ENCODE measurements at regions not wholly inside any gene's neighbourhood (a gene's known extent, or its start where the extent isn't known, plus 50 kb on each side); places are given as distances from the start of the nearest gene placed in this dataset.

GRCh38 chr10:78309536-78310237 is 276.0 kb downstream of the RPS24 start:
- H3K36me3 ChIP-seq: no peaks in the 10 kb centered on the region
- H3K4me3 ChIP-seq: no peak overlapping the region
- intact Hi-C loops (cut with DNase I; ENCODE audit: low total_unique reads): loop anchor here (5.0 kb wide), 1 partner anchor 898 kb away; no protein-coding TSS in a partner anchor
- ATAC-seq: no peak
- H3K27me3 ChIP-seq: no peaks in the 10 kb centered on the region
- H3K9me3 ChIP-seq: no peaks in the 10 kb centered on the region
- in situ Hi-C loops (cut with MboI; ENCODE audit: low sequenced_read_pairs in 4 of 4): loop anchor here in 3 of 4 donors (10.0 to 25.0 kb wide), 3 partner anchors 247 to 885 kb away; partner anchors contain the start of genes POLR3A (in 2 of the 3) and RPS24 (in 2 of the 3)
- H3K27ac ChIP-seq: no peak overlapping the region
- no peaks in the 10 kb centered on the region for H3K4me1 ChIP-seq
- DNase-seq: no peak
- TF ChIP-seq CTCF (IDR thresholded peaks at IDR 0.05 in 4 of 5, conservative IDR thresholded peaks at IDR 0.05 in 1 of 5) (no peak), POLR2A (IDR thresholded peaks at IDR 0.05) (no peak)

GRCh38 chr10:78310481-78311080 is 276.9 kb downstream of the RPS24 start:
- H3K4me1 ChIP-seq: no peaks in the 10 kb centered on the region
- H3K4me3 ChIP-seq: no peak overlapping the region
- TF ChIP-seq POLR2A (IDR thresholded peaks at IDR 0.05) (no peak), CTCF (IDR thresholded peaks at IDR 0.05 in 4 of 5, conservative IDR thresholded peaks at IDR 0.05 in 1 of 5) (no peak)
- in situ Hi-C loops (cut with MboI; ENCODE audit: low sequenced_read_pairs in 4 of 4) (loop anchor here in 3 of 4 donors (25.0 kb wide), 2 partner anchors 248 to 273 kb away; partner anchors contain the start of genes POLR3A (in 2 of the 3) and RPS24 (in 2 of the 3)), intact Hi-C loops (cut with DNase I; ENCODE audit: low total_unique reads) (loop anchor here (5.0 kb wide), 1 partner anchor 897 kb away; no protein-coding TSS in a partner anchor)
- no peak for ATAC-seq
- DNase-seq: no peak
- no peaks in the 10 kb centered on the region for H3K36me3 ChIP-seq
- no peak overlapping the region for H3K27ac ChIP-seq
- H3K27me3 ChIP-seq: no peaks in the 10 kb centered on the region
- H3K9me3 ChIP-seq: no peaks in the 10 kb centered on the region

- in situ Hi-C loops (cut with MboI; ENCODE audit: low sequenced_read_pairs in 4 of 4) (loop anchor here in 3 of 4 donors (25.0 kb wide), 2 partner anchors 250 to 275 kb away; partner anchors contain the start of genes POLR3A (in 2 of the 3) and RPS24 (in 2 of the 3)), intact Hi-C loops (cut with DNase I; ENCODE audit: low total_unique reads) (loop anchor here (5.0 kb wide), 1 partner anchor 895 kb away; no protein-coding TSS in a partner anchor)
- Histone ChIP-seq H3K4me1 (peaks cover 7 to 9% of the 10 kb centered on the region in 2 donors), H3K4me3 (no peak overlapping the region), H3K27ac (no peak overlapping the region), H3K36me3 (no peaks in the 10 kb centered on the region), H3K9me3 (no peaks in the 10 kb centered on the region), H3K27me3 (no peaks in the 10 kb centered on the region)
- ATAC-seq (no peak), DNase-seq (no peak)
- TF ChIP-seq CTCF (IDR thresholded peaks at IDR 0.05 in 4 of 5, conservative IDR thresholded peaks at IDR 0.05 in 1 of 5) (no peak), POLR2A (IDR thresholded peaks at IDR 0.05) (no peak)
Measured at GRCh38 chr10:78312197-78313047, 278.8 kb downstream of the RPS24 start.

GRCh38 chr10:78313048-78313381 is 279.4 kb downstream of the RPS24 start:
- TF ChIP-seq POLR2A (IDR thresholded peaks at IDR 0.05): no peak
- no peak for TF ChIP-seq CTCF (IDR thresholded peaks at IDR 0.05 in 4 of 5, conservative IDR thresholded peaks at IDR 0.05 in 1 of 5)
- peaks cover 7 to 9% of the 10 kb centered on the region in 2 donors for H3K4me1 ChIP-seq
- ATAC-seq (no peak), DNase-seq (no peak)
- in situ Hi-C loops (cut with MboI; ENCODE audit: low sequenced_read_pairs in 4 of 4): loop anchor here in 3 of 4 donors (25.0 kb wide), 2 partner anchors 251 to 276 kb away; partner anchors contain the start of genes POLR3A (in 2 of the 3) and RPS24 (in 2 of the 3)
- H3K4me3 ChIP-seq: no peak overlapping the region
- no peak overlapping the region for H3K27ac ChIP-seq
- no peaks in the 10 kb centered on the region for H3K27me3 ChIP-seq
- H3K36me3 ChIP-seq: no peaks in the 10 kb centered on the region
- intact Hi-C loops (cut with DNase I; ENCODE audit: low total_unique reads): loop anchor here (5.0 kb wide), 1 partner anchor 894 kb away; no protein-coding TSS in a partner anchor
- H3K9me3 ChIP-seq: no peaks in the 10 kb centered on the region

All from gastrocnemius medialis (tissue), 4 donors.